CD4-positive, alpha-beta T cell (primary cell): ENCODE measurements at regions not wholly inside any gene's neighbourhood (a gene's known extent, or its start where the extent isn't known, plus 50 kb on each side); places are given as distances from the start of the nearest gene placed in this dataset.

Source experiments
- ATAC-seq: fragments of 200-7000 bp; cut with Tn5 transposase; one replicate; pipeline ENCODE4 v1.10.0; 2022; ENCODE audit warnings: mild to moderate bottlenecking; ENCODE audit not compliant: poor library complexity
- CTCF ChIA-PET: fragments of 350-600 bp; sonication (Branson Sonifier 250); formaldehyde crosslinking; loops from one replicate; lab custom pipeline; 2021; ENCODE audit warnings: antibody characterized with exemption, inconsistent platforms; lab: Charles Lee
- POLR2A ChIA-PET: fragments of 350-600 bp; sonication (Branson Sonifier 250); formaldehyde crosslinking; loops from one replicate; lab custom pipeline; 2021; ENCODE audit warnings: antibody characterized with exemption, inconsistent platforms; lab: Charles Lee
- DNase-seq, 14 experiments: peaks; one replicate each; pipeline ENCODE4 v3.0.0-alpha.2; 2013 to 2020; ENCODE audit warnings: mixed read lengths in 2 of 14
- H3K27ac ChIP-seq, 2 donors: one replicate each; pipeline versions ENCODE4 v1.5.1 to v1.7.0; 2013; ENCODE audit warnings: low read length in 2 of 2, low read depth in 1 of 2, mild to moderate bottlenecking in 1 of 2
- H3K27me3 ChIP-seq, 2 experiments: 1 replicate in 1 of 2; 2 replicates in 1 of 2; pipeline versions ENCODE4 v1.6.1 to v1.7.0; 2013; ENCODE audit warnings: low read length in 2 of 2, control low read depth in 1 of 2, mild to moderate bottlenecking in 1 of 2, moderate library complexity in 1 of 2; ENCODE audit not compliant: insufficient read depth in 2 of 2, control insufficient read depth in 1 of 2
- H3K36me3 ChIP-seq: one replicate; pipeline ENCODE4 v1.6.1; 2013; ENCODE audit warnings: low read length, control low read depth; ENCODE audit not compliant: insufficient read depth
- H3K4me1 ChIP-seq: one replicate; pipeline ENCODE4 v1.6.1; 2013; ENCODE audit warnings: low read length, control low read depth; ENCODE audit not compliant: insufficient read depth
- H3K4me3 ChIP-seq: one replicate; pipeline ENCODE4 v1.5.1; 2013; ENCODE audit warnings: mild to moderate bottlenecking, low read length, moderate library complexity
- H3K9me3 ChIP-seq, 2 experiments: 1 replicate in 1 of 2; 2 replicates in 1 of 2; pipeline versions ENCODE4 v1.6.1 to v1.7.0; 2013; ENCODE audit warnings: low read length in 2 of 2, mild to moderate bottlenecking in 2 of 2, control low read depth in 1 of 2, moderate library complexity in 1 of 2; ENCODE audit not compliant: control insufficient read depth in 1 of 2, insufficient read depth in 1 of 2
- H3K27ac Mint-ChIP-seq: one replicate; pipeline ENCODE4 v1.8.0; 2020; ENCODE audit warnings: mixed read lengths
- H3K27me3 Mint-ChIP-seq: one replicate; pipeline ENCODE4 v1.8.0; 2021; ENCODE audit warnings: mixed read lengths
- H3K36me3 Mint-ChIP-seq: one replicate; pipeline ENCODE4 v1.8.0; 2021; ENCODE audit warnings: low read depth, mixed read lengths
- H3K4me1 Mint-ChIP-seq: one replicate; pipeline ENCODE4 v1.8.0; 2021; ENCODE audit warnings: low read depth, mixed read lengths
- H3K4me3 Mint-ChIP-seq: one replicate; pipeline ENCODE4 v1.8.0; 2020; ENCODE audit warnings: mild to moderate bottlenecking, mixed read lengths
- H3K9me3 Mint-ChIP-seq: one replicate; pipeline ENCODE4 v1.8.0; 2020; ENCODE audit warnings: mixed read lengths
- intact Hi-C, 2 experiments: fragments of 100-400 bp; cut with DNase I in 1 of 2; cut with micrococcal nuclease in 1 of 2; formaldehyde crosslinking; loops; one replicate each; pipeline versions ENCODE4 v1.15.1 to v1.9.0; 2023 to 2025; cut with DNase I, micrococcal nuclease
- TF ChIP-seq, protein P1 (sequence below): fragments of 200-600 bp; IDR thresholded peaks from one replicate; pipeline ENCODE4 v1.8.0; 2022; ENCODE audit warnings: antibody characterized with exemption, mild to moderate bottlenecking

DNA sequence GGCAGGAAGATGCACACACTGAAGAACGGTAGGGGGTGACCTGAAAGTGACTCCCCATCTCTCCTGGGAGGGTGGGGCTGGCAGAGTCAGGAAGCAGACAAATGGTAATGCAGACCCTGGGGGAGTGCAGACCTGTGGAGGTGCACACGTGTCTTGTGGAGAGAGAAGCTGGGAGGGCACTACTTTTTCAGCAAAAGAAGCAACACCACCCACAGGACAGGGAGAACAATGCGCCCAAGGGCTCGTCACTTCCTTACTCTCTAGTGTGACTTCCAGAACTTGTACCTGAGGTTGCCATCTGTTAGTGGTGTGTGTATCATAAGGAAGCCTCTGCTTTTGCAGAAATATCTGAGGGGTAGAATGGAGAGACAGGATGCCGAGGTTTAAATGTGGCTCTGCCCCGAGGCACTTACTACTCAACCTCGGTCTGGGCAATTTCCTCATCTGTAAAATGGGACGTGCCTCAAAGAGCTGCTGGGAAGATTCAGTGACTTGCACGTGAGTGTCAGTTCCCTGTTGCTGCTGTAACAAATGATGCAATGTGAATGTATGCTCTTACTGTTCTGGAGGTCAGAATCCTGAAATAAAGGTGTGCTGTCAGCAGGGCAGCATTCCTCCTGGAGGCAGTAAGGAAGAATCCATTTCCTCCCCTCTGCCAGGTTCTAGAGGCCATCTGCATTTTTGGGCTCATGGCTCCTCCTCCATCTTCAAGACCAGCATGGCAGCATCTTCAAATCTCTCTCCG lies 323.4 kb downstream of the SHANK2 start:
- ChIA-PET POLR2A (no interaction called here), CTCF (no interaction called here)
- no peaks in the 10 kb centered on the region for H3K36me3 Mint-ChIP-seq
- no peak for DNase-seq
- TF ChIP-seq, protein P1, sequence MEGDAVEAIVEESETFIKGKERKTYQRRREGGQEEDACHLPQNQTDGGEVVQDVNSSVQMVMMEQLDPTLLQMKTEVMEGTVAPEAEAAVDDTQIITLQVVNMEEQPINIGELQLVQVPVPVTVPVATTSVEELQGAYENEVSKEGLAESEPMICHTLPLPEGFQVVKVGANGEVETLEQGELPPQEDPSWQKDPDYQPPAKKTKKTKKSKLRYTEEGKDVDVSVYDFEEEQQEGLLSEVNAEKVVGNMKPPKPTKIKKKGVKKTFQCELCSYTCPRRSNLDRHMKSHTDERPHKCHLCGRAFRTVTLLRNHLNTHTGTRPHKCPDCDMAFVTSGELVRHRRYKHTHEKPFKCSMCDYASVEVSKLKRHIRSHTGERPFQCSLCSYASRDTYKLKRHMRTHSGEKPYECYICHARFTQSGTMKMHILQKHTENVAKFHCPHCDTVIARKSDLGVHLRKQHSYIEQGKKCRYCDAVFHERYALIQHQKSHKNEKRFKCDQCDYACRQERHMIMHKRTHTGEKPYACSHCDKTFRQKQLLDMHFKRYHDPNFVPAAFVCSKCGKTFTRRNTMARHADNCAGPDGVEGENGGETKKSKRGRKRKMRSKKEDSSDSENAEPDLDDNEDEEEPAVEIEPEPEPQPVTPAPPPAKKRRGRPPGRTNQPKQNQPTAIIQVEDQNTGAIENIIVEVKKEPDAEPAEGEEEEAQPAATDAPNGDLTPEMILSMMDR: no peak
- peaks cover 0 to 4% of the 10 kb centered on the region in 2 experiments for H3K27me3 ChIP-seq
- no peak overlapping the region for H3K4me3 Mint-ChIP-seq
- no peak overlapping the region for H3K27ac ChIP-seq
- intact Hi-C loops: no loop called here
- no peak for ATAC-seq
- no peaks in the 10 kb centered on the region for H3K36me3 ChIP-seq
- no peak overlapping the region for H3K27ac Mint-ChIP-seq
- H3K4me3 ChIP-seq: no peak overlapping the region
- H3K27me3 Mint-ChIP-seq: peaks cover 19% of the 10 kb centered on the region
- H3K4me1 Mint-ChIP-seq: no peaks in the 10 kb centered on the region
- H3K9me3 Mint-ChIP-seq: no peaks in the 10 kb centered on the region
- peaks cover 0 to 20% of the 10 kb centered on the region in 2 experiments for H3K9me3 ChIP-seq
- no peaks in the 10 kb centered on the region for H3K4me1 ChIP-seq

DNA sequence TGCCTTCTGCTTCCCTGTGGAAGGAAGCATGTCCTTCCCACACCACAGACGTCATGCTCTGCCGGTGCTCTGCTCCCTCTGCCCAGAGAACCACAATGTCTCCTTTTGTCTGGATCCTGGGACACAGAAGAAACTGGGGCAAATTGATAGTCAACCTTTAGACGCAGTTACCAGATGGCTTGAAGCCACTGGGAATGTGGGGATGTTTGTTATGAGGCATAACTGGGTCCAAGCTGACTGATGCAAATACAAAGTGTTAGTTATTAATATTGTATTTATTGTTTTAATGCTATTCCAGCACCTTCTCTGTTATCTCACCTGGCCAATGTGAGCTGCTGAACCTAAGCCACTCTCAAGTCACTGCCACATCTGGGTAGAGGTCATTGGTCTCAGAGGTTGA lies 322.2 kb downstream of the SHANK2 start:
- Mint-ChIP-seq H3K27ac (no peak overlapping the region), H3K9me3 (no peaks in the 10 kb centered on the region), H3K4me3 (no peak overlapping the region), H3K36me3 (no peaks in the 10 kb centered on the region), H3K27me3 (peaks cover 19% of the 10 kb centered on the region), H3K4me1 (no peaks in the 10 kb centered on the region)
- Histone ChIP-seq H3K36me3 (no peaks in the 10 kb centered on the region), H3K9me3 (peaks cover 0 to 14% of the 10 kb centered on the region in 2 experiments), H3K4me3 (no peak overlapping the region), H3K4me1 (no peaks in the 10 kb centered on the region), H3K27ac (no peak overlapping the region), H3K27me3 (peaks cover 0 to 4% of the 10 kb centered on the region in 2 experiments)
- intact Hi-C loops: no loop called here
- POLR2A ChIA-PET: no interaction called here
- CTCF ChIA-PET: no interaction called here
- ATAC-seq (no peak), DNase-seq (no peak)
- TF ChIP-seq, protein P1: no peak

DNA sequence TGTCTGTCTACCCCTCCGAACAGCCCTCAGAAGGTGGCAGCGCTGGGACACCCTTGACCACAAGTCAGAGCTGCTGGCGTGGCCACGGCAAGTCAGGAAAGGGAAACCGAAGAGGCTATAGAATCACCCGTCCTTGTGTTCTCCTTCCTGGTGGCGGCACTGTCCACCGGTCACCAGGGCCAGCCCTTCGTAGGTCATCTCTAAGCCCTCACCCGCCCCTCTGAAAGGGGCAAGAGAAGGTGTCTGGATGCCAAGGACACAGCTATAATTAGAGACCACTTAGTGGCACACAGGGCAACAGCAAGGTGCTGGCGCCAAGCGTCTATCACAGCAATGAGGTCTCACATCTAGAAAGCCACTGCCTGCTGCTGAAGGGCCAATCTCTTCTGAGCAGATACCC lies 320.9 kb downstream of the SHANK2 start:
- H3K27me3 ChIP-seq: peaks cover 0 to 4% of the 10 kb centered on the region in 2 experiments
- H3K27ac ChIP-seq: no peak overlapping the region
- H3K27ac Mint-ChIP-seq: no peak overlapping the region
- no peak for ATAC-seq
- peaks cover 16% of the 10 kb centered on the region for H3K27me3 Mint-ChIP-seq
- H3K9me3 ChIP-seq: peaks cover 0 to 14% of the 10 kb centered on the region in 2 experiments
- H3K9me3 Mint-ChIP-seq: no peaks in the 10 kb centered on the region
- intact Hi-C loops: no loop called here
- ChIA-PET CTCF (no interaction called here), POLR2A (no interaction called here)
- H3K36me3 ChIP-seq: no peaks in the 10 kb centered on the region
- DNase-seq: no peak
- no peak overlapping the region for H3K4me3 ChIP-seq
- no peaks in the 10 kb centered on the region for H3K36me3 Mint-ChIP-seq
- H3K4me3 Mint-ChIP-seq: no peak overlapping the region
- TF ChIP-seq, protein P1: no peak
- H3K4me1 ChIP-seq: no peaks in the 10 kb centered on the region
- H3K4me1 Mint-ChIP-seq: no peaks in the 10 kb centered on the region
